T47D (cell line): ENCODE measurements at regions not wholly inside any gene's neighbourhood (a gene's known extent, or its start where the extent isn't known, plus 50 kb on each side); places are given as distances from the start of the nearest gene placed in this dataset.

Experiments used
- DNase-seq, 2 experiments: peaks; one replicate each; pipeline versions ENCODE4 v3.0.0 to v3.0.0-alpha.2; 2011 to 2012; ENCODE audit warnings: low read depth in 1 of 2, low spot score in 1 of 2
- JUND ChIP-seq: IDR thresholded peaks from 2 replicates; pipeline ENCODE4 v1.6.1; 2012; ENCODE audit warnings: low read depth
- in situ Hi-C: cut with HindIII; loops from 2 replicates; pipeline ENCODE4 v1.10.0; 2016; ENCODE audit warnings: low sequenced_read_pairs, low pct_unique_long_range_greater_than_20kb

DNA sequence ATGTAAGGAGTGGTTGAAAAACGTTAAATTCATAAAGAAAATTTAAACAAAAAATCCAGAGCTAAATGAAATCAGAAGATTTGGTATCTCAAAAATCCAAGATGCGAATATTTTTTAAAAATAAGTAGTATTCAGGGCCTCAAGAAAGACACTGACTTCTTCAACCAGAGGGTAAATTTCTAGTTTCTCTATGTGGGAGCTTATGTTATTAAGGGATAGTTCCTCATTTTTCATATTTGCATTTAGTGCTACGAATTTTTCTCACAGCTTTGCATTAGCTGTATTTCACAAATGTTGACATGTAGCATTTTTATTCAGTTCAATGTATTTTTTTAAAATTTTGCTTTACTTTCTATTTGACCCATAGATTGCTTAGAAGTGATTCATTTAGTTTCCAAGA is 454.7 kb downstream of the CBLN2 start:
- DNase-seq = no peak
- in situ Hi-C loops = no loop called here
- TF ChIP-seq JUND = no peak

DNA sequence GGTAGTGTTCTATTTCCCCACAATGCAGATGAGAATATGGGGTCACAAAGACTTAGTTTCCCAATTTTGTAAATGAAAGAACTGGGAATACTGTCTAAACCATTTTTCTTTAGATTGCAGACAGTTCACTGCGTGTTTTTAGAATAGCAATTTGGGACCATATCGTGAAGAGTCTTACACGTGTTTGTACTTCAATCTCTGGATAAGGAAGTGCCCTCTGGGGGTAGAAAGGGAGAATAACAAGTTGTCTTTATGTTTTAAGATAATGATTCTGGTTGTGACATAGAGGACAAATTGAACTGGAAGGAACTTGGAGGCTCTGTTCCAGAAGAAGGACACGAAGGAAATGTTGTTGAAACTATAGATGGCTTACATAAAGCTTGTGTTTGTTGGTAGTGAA is 457.7 kb downstream of the CBLN2 start:
- DNase-seq = peak in 1 of 2 experiments; percentile 56
- in situ Hi-C loops = no loop called here
- no peak for TF ChIP-seq JUND

DNA sequence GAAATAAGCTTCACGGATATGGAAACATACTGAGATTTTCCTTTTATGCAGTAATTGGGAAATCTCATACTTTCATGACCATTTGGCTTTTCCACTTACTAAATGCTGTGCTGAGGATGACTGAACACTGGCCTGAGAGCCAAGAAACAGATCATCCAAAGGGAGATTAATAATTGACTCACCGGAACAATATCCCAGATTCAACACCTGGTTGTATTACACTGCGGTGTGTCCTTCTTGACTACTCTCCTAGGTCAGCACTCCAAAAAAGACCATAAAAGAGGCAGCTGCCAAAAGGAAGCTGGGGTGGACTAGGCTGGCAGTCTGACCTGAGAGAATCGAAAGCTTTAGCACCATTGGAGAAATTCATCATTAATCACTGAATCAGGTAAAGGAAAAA is 469.1 kb downstream of the CBLN2 start:
- no peak for TF ChIP-seq JUND
- in situ Hi-C loops = no loop called here
- no peak for DNase-seq

DNA sequence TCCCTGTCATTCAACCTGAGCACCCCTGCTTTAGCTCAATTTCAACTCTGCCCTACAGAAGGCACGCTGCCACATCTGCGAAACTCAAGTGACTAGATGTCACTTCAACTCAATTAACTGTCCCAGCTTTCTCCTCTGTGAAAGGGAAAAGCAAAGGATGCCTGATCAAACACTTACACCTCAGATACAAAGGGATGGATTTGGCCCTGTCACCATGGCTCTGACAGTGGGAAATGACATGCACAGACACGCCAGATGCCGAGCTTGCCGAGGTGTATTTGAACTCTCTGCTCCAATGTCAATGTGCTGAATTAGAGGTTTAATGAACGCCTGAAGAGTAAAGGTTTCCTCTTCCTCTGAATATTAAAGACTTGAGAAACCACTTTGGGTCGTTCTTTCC is 481.1 kb downstream of the CBLN2 start:
- no peak for TF ChIP-seq JUND
- in situ Hi-C loops = no loop called here
- no peak for DNase-seq

DNA sequence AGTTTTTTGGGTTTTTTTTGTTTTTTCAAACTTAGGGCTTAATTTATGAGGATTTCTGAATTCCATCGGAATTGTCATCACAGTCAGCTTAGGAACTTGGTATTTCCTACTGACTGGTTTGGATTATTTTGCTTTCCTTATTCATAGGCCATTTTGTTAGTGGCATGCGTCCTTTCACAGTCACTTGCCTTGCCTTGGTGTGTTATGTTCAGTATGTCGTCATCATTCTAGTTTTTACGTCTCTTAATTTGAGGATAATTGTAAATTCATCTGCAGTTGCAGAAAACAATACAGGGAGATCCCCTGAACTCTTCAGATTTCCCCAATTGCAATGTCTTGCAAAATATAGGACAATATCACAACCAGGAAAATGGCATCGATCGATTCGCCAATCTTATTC is 485.3 kb downstream of the CBLN2 start:
- in situ Hi-C loops = no loop called here
- no peak for TF ChIP-seq JUND
- DNase-seq = no peak

DNA sequence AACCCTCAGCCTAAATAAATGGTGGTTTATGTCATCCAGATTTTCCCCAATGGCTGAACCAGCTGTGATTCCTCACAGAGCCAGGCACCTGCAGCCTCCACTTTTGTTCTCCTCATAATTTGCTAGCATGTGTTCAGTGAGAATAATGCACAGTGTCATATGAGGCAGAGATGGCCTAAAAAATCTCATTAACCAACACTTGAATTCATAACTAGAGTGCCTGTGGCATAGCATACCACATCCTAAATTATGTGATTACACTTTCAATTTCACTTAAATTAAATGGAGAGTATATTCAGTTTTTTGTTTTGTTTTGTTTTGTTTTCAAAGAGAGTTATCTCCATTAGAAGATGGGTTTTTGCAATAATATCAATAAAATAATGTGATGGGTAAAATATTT is 488.0 kb downstream of the CBLN2 start:
- in situ Hi-C loops = no loop called here
- DNase-seq = no peak
- no peak for TF ChIP-seq JUND

DNA sequence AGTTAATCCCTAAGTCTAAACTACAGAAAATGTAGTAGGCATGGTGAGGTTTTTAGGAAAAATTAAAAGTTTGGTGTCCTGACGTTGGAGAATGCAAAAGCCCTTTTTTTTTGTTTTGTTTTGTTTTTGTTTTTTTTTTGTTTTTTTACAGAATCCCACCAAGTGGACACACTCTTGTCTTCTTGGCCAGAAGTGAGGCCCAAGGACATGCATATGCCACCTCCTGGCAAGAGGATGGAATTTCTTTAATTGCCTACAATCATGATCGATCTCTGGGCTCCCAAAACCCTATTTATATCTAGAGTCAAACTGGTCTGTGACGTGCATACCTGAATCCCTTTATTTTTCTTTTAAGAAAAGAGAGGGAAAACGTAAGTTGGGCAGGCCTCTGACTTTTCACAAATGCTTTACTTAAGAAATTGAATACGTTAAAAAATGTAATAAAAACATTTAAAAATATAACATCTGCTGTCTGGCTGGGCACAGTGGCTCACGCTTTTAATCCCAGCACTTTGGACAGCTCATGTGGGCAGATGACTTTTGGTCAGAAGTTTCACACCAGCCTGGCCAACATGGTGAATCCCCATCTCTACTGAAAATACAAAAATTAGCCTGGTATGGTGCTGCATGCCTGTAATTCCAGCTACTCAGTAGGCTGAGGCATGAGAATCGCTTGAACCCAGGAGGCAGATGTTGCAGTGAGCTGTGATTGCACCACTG is 502.7 kb downstream of the CBLN2 start:
- TF ChIP-seq JUND = no peak
- peak in 1 of 2 experiments; percentile 33 for DNase-seq
- in situ Hi-C loops = no loop called here

DNA sequence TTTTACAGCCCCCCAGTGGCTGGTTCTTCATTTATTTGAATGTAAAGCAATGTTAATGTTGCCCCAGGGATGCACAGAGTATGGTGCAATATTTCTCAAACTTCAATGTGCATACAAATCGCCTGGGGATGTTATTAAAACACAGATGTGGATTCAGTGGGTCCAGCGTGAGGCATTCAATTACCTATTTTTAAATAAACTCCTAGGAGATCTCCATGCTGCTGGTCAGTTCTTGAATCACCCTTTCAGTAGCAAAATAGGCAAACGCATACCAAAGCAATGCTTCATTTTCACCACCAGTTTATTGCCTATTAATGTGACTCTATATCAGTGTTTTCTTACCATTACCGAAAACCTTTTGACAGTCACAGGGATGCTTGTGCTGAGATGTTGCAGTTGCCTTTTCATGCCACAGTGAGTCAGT is 530.7 kb downstream of the CBLN2 start:
- DNase-seq = peak in 1 of 2 experiments; percentile 15
- TF ChIP-seq JUND = no peak

DNA sequence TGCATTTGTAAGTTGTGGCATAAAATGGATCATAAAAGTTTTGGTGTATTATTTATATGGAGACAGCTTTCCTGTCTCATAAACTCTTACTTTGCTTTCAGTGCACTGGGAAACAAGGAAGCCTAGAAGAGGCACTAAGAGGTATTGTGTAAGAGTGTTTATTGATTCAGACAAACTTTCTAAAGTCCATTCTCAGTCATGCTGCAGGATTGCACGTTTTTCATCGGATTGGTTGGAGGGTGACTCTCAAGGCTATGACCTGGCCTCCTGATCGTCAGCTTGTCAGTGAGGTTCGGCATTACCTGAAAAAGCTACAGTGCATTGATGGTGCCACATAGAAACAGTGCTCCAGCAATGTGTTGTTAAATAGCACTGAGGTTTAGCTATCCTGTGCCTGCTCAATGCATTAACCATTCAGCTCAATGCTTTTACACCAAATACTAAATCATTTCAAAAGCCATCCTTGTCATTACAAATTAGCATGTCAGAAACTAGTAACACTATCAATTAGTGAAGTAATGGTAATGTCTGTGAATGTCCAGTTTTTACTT is 545.5 kb downstream of the CBLN2 start:
- DNase-seq = no peak
- TF ChIP-seq JUND = no peak
- in situ Hi-C loops = no loop called here

More for the DNA sequence above, 530.7 kb downstream of the CBLN2 start:
- in situ Hi-C loops = no loop called here

DNA sequence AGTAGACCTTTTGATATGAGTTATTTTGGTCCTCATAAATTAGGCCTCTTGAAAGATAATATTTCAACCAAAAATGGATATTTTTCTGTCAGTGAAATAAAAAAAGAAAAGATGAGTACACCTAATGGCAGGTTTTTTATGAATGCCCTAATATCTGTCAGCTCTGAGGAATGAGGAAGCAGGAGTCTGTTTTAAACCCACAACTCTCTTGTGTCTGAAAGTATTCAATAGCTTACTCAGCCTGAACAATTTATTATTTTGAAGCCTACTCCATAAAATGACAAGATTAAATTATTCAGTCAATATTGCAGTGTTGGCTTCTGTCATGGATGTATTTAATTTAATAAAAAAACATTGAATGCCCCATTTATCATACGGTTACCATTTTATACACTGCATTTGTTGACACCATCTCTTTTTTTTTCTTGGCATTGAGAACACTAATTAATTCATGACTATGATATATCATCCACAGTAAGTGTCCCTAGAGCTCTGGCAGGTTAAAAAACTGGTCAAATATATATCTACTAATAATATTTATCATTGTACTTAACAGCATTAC is 548.2 kb downstream of the CBLN2 start:
- TF ChIP-seq JUND = no peak
- in situ Hi-C loops = no loop called here
- no peak for DNase-seq

DNA sequence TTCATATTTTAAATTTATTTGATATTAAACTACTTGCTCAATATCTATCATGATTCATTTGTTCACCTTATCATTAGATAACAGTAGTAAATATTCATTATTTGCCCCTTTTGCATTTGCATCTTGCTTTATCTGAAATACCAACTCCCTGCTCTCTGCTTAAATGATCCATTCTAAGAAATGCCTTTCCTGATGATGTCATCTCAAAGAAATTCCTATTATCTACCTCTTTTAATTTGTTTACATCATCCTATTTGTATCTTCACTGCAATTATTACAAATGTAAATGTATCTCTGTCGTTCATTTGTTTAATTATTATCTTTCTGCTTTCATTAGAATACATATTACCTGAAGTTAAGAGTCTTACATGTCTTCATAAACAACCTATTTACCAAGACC is 549.9 kb downstream of the CBLN2 start:
- DNase-seq = no peak
- TF ChIP-seq JUND = no peak
- in situ Hi-C loops = no loop called here

DNA sequence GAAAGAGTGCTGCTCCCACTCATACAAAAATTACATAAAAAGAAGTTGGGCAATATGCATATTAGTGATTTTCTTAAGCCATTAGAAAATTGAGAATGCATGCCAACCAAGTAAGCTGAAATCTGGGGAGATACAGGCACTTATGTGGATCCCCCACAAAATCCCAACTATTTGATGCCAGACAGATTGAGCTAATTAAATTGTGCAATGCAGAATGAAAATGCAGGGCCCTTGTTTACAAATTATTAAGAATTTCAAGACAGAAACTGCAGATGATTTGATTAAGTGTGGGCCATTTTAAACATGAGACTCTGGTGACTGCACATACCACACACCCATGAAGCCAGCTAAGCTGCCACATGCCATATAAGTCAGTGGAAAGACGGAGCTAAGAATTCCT is 554.5 kb downstream of the CBLN2 start:
- DNase-seq = no peak
- TF ChIP-seq JUND = no peak
- in situ Hi-C loops = no loop called here

DNA sequence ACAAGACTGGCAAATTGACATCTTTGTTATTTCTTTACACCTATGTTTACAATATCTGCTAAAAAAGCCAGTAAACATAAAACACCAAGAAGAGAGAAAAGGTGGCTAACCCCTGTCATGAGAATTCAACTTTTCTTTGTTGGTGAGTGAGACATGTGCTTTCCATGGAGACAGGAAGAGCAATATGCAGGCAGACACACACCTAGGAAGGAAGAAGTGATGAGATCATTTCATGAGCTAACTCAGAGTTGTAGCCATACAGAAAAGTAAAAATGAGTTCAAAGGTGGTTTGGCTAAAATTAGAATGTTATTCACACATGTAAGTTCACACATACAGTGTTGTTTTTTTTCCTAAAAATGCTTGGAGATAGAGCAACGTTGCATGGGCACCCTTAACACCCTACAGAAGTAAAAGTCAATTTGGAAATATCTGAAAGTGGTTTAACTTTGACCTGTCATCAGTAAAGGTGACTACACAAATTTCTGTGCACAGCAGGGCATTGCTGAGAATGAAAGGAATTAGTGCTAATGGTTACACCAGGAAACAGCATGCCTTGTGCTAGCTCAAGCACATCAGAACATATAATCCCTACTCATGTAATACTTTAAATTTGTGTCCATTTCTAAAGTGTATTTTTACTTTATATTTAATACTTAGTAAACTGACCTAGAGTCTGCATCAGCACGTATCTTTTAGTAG is 557.6 kb downstream of the CBLN2 start:
- in situ Hi-C loops = no loop called here
- no peak for TF ChIP-seq JUND
- no peak for DNase-seq

DNA sequence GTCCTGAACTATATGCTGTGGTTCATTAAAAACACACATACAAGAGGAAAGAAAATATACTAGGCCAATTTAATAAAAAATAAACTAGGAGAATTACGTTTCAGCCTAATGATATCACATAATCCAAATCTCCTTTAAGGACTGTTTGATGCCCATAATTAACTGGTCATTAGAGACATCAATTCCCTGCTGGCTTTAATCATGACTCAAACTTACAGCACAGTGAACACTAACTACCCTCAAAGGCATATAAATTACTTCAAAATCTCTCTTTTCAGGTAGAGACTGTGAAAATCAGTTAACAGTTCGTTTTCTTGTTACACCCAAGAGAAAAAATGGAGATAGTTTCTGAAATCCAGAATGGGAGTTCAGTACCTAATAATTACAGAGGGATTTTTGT is 567.4 kb downstream of the CBLN2 start:
- in situ Hi-C loops = no loop called here
- no peak for TF ChIP-seq JUND
- no peak for DNase-seq
